HG03565 (cell line): ENCODE measurements at regions not wholly inside any gene's neighbourhood (a gene's known extent, or its start where the extent isn't known, plus 50 kb on each side); places are given as distances from the start of the nearest gene placed in this dataset.

Experiments
- ATAC-seq: cut with Tn5 transposase; IDR thresholded peaks from one replicate; pipeline ENCODE4 v1.9.1; 2021; ENCODE audit warnings: mild to moderate bottlenecking, moderate library complexity; ENCODE audit not compliant: unreplicated experiment

DNA sequence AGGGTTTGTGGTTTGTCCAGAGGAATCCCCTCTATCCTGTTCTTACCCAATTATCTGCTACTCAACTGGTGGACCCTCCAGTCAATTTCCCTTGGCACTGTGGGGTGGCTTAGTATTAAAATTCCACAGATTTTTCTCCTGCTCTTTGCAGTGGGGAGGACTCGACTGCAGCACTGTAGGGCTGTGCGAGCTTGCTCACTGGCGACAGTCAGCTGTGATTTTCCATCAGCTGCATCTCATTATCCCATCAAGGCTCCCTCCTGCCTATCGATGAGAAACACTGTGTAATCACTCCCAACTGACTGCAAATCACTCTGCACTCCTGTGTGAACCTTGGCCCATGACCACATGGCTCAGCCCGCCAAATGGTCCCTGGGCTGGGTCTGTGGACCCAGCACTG is 90.5 kb upstream of the MAF start:
- ATAC-seq = no peak

DNA sequence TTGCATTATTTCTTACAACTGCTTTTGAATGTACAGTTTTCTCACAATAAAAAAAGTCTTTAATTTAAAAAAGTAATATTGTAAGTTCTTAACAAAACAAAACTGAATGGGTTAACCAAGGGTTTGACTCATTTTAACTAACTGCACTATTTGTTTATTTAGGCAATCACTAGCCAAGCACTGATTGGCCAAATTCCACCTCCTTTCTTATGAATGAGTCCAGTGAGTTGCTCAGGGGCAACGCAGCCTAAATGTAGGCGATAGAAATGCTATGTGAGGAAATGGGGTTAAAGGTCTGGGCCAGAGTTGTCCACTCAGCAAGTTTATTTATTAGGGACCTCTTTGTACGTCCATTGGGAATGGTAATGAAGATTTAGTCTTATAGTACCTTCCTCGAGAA is 89.6 kb upstream of the MAF start:
- ATAC-seq = no peak

DNA sequence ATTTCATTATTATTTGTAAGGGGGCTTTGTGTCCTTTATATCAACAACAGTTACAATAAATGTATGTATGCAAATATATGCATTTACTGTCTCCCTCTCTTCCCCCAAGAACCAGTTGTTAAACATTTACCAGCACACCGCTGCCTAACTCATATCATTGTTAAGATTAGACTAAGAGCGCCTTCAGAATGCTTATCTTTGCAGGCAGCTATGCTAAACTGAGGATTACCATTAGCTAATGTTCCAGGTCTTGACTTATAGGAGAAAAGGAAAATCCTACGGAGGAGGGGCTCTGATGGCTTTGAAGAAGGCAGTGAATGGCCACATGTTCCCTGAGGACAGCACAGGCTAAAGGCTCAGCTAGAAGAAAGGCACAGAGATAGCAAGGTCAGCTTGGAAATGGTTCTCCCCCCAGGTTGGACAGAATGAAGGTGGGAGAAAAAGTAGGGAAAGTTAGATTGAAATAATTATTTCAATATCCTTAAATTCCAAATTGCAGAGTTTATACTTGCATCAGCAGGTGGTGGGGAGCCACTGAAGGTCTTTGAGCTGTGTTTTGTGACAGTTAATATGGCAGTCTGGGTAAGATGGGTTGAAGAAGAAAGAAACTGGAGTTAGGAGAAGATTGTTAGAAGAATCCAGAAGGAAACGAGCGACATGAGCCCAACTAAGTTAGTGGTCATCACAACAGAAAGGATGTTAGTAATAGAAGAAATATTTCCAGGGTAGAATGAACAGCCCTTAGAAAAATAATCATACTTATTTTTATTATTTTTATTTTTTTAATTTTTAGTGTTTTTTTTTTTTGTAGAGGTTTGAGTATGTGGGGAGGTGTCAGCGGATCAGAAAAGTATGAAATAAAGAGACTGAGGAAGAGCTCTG is 87.0 kb upstream of the MAF start:
- no peak for ATAC-seq

DNA sequence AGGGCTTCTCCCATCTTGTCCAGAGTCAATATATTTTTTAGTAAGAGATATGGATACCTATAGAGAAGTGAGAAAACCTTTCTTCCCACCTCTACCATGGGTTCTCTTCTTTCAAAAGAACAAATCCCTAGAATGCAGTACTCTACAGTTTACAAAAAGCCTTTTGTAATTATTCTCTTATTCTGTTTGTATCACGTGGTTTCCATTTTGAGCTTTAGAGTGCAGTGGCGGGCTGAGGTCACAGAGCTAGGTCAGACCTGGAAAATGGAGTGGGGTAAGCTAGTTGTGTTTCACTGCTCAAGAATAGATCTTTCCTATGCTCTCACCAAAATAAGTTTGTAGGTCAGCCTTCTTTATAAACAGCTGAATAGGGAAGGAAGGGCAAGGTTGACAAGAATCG is 85.3 kb upstream of the MAF start:
- no peak for ATAC-seq

DNA sequence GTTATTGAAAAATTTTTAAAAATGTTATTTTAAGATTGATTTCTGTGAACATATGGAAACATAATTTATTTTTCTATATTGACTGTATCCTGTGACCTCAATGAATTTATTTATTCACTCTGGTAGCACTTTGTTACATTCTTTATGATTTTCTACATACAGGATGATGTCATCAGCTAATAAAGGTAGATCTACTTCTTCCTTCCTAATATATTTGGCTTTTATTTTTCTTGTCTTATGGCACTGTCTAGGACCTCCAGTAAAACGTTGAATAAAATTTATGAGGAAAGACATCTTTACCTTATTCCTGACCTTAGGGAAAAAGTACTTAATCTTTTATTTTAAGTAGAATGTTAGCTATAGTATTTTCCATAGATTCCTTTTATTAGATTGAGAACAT is 78.8 kb upstream of the MAF start:
- no peak for ATAC-seq

DNA sequence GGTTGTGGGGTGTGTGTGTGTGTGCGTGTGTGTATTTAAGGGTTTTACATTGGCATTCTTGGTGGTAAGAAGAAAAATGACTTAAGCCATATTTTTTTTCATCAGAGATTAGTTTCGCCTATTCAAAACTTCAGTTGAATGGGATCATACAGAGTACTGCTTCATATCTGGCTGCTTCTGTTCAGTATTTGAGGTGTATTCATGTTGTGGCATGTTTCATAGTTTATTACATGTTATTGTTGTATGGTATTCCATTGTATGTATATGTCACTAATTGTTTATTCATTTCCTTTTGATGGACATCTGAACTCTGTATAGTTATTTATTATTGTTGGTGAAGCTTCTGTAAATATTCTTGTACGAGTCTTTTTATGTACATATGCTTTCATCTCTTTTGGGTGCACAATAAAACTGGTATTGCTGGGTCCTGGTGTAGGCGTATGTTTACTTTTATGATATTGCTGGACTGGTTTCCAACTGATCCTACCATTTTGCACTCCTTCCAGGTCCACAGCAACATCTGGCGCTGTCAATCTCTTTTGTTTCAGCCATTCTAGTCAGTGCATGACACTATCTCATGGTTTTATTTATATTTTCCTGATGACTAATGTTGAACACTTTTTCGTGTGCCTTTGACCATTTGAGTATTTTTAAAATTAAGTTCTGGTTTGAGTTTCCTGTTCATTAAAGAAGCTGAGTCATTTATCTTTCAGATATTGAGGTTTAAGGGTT is 77.4 kb upstream of the MAF start:
- ATAC-seq = no peak

DNA sequence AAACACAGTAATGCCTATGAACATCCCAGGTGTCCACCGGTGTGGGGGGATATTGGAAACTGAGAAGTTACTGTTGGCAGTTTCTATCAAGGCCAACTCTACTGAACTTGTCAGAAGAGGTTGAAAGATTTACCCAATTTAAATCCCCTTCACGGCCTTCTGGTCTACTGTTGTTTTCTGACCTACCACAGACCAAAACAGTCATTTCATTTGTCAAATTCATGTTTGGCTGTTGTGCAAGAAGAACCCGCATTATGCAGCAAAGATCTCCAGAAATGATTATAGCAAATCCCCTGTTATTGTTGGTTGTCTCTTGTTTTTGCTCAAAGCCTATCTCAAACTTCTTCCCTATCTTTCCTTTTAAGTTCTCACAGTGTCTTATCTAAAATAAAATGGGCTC is 73.1 kb upstream of the MAF start:
- no peak for ATAC-seq

DNA sequence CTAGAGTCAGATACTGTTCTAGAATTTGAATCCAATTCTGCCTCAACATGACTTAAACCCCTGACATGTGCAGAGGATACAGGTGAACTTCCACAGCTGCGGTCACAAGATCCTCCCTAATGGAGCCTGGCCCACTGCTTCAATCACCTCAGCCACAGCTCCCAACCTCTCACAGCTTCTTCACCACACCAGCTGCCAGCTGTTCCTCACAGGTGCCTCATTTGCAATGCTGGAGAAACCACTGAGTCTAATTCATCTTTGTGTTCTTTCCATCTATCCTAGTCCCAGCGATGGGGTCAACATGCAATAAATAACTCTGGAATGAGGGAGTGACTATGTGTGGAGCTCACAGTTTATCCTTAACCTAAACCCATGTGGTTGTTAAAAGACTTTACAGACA is 72.0 kb upstream of the MAF start:
- no peak for ATAC-seq

DNA sequence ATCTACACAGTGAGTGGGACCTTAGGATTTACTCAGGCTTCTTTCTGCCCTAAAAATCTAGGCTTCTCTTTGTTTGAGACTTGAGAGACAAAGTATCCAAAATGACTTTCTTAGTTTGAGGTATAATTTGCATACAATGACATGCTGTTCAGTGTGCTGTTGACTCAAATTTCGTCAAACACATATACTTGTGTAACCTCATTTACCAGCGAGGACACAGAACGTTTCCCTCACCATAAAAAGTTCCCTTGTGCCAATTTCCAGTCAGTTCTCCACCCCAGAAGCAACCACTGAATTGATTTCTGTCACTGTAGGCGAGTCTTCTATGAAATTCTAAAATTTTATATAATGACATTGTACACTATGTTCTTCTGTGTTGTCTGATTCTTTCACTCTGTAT is 68.0 kb upstream of the MAF start:
- ATAC-seq = no peak

DNA sequence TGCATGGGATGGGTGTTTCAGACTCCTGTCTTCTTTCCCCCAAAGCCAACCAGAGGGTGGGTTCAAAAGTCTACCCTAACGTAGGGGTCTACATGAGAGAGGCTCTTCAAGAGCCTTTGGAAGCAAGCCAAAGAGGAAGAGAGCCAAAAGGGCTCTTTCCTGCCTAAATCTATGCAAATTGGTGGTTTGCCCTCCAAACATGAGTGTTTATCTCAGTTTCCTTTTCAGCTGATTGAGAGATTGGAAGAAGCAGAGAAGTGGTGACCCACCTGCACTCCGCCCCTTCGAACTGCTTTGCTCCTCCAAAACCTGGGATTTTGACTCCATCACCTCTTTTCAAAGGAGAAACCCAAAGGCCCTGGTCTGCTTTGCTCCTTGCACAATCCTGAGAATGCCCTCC is 65.4 kb upstream of the MAF start:
- no peak for ATAC-seq

DNA sequence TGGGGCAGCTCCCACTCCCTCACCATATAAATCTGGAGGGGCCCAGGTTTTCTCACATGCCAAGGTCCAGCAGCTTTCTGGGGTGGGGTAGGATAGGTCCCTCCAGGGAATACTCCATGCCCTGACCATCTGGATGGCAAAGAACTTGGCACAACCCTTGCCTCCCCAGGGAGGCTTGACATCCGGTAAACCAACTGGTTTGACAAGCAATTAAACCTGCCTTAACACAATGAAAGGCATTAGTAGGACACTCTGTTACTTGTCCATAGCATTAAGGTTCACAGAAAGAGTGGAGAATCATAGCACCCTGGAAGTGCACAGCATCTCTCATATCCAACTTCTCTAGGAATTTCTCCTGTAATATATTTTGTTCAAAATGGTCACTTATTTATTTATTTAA is 63.9 kb upstream of the MAF start:
- ATAC-seq = no peak

DNA sequence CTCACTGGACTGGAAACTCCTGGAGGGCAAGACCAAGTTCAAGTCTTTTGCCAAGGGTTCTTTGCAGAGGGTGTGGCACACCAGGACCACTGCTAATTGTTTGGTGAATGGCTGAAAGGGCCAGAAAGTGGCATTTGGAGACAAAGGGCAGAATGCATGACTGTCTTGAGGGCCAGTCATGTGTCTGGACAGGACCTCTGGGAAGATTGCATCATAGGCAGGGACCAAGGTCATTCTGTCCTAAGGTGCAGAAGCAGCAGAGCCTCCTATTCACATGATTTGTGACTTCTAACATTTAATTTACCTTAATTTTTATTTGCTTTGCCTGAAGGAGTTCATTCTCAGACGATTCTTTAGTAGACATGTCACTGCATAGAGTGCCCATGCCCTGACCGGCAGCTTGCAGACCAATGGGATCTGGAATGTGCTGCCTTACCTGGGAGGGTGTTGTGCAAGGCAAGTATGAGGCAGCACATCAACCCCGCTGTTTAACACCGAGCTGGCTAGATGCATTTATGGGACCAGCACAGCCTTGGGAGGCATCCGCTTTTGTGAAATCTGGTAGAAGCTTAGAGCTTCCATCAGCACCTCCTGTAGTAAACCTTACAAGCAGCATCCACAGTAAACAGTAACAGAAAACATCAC is 62.3 kb upstream of the MAF start:
- ATAC-seq = no peak

DNA sequence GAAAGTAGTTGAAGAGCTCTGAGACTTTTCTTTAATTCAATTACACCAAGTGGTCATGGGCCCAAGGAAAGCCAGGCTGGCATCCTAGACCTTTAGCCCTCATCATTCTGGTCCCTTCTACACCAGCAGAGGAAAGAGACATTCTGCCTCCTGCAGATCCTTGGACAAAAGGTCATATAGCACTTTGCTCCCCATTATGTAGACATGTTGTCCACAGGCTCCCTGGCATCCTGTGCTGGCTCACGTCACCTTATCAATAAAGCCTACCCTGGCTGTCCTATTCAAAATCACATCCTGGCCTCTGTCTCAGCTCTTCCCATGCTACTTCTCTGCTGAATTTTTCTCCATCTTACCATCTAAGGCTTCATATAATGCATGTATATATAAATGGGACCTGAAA is 61.6 kb upstream of the MAF start:
- no peak for ATAC-seq

DNA sequence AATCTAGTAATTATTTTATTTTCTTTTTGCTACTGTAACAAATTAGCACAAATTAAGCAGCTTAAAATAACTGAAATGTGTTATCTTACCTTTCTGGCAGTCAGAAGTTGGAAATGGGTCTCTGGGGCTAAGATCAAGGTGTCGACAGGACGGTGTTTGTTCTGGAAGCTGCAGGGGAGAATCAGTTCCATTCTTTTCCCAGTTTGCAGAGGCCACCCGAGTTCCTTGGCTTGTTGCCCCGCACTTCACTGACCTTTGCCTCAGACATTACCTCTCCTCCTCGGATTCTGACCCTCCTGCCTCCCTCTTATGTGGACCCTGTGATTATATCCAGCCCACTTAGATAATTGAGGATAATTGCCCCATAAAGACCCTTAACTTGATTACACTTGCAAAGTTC is 61.0 kb upstream of the MAF start:
- ATAC-seq = no peak

DNA sequence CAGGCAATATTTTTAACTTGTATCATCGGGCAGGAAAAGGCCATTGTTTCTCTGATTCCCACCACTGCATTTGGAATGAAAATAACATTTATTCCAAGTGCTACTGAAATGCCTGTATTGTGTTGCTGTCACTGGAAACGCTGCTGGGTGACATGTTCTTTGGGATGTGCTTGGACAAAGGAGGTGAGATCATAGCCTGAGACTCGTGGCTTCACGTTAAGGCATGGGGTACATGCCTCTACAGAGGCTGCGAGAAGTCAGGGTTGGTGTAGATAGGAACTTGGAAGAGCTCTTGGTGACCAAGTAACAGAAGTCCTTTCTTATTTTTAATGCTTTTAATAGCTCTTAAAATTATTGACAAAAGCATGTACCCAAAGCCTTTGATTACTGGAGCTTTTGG is 58.8 kb upstream of the MAF start:
- ATAC-seq = no peak

DNA sequence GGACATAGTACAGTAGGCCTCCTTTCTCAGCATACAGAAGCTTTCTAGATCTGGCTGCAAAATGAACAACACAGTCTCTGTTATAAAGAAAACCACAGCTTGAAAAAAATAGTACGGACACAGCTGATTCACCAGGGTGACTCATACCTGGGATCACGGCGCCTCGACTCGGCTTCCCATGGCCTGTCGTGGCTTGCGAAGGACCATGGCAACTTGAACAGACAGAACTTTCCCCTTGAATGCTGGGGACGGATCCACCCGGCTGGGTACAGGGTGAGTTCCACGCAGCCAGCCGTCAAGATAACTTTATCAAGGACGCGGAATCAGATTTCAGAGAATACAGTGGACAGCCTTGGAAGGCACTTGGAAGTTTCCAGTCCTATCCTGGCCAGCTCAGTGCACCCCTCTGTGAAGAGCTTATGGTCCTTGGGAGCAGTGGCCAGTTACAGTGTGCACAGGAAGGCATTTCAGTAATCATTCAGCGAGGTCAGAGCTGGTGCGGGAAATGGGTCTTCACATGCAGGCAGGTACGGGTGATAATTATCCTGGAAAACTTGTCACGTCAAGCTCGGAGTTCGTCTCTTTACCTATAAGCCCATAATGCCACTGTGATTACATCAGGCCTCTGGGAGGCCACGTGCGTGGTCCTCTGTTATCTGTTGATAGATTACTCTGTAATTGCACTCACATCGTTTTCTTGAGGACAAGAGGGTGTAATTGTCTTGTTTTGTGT is 57.9 kb upstream of the MAF start:
- ATAC-seq = no peak

DNA sequence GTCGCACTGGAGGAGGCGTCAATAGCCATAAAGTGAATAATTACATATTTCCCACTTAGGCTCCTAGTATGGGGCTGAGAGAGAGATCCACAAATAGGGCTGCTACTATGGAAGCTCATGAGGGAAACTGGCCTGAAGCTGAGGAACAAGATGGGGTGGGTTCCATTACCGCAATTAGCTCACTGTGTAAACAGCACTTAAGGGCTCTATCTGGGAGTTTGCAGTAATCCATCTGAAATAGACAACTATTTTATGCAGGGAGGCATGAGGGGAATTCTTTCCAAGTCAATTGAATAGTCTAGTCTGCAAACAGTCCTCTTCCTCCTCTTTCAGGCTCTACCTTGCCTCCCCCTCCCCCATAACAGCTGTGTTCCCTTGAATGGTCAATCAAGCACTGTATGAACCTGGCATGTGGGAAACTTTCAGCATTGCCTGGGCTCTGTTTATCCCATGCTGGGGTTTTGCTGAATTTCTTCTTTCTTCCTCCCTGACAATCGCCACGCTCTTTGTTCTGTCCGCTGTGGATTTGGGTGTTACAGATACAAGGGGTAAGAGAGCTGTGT is 56.1 kb upstream of the MAF start:
- ATAC-seq = no peak

DNA sequence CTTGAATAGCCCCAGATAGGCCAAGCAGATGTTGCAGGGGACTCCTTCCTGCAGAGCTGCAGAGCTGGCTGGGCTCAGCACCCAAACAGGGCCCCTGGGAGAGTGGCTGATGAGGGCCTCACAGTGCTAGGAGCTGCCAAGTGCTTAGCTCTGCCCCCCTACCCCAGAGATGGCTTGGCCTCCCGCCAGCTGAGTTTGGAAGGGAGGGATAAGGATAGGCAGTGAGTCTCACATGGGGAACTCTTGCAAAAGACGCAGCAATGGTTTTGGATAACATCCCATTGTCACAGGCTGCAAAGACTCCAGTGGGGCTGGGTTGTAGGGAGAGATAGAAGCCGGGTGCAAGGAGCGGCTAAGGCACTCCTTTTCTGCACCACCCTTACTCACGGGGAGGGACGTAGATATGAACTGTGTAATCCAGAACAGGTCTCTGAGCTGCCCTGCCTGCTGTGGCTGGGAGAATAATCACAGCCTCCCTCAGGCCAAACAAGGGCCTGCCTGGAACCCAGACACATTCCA is 52.9 kb upstream of the MAF start:
- ATAC-seq = no peak

DNA sequence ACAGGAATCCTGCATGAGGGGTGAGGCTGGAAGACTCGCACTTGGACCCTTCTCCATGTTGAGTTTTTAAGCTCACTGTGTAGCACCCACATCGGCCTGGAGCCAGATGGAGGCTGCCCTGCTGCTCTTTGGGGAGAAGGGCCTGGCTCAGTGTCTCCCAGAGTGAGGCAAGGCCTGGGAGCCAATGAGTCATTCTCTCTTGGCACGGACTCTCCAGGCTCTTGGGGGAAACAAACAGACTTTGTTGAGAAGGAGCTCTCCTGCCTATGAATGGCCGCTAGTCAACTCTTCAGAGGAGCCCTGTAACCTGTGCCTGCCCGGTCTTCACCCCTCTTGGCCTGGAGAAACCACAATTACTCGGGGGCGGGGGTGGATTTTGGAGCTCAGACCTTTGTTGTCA is 50.8 kb upstream of the MAF start:
- no peak for ATAC-seq
